ENCODE measurements at regions not wholly inside any gene's neighbourhood (a gene's known extent, or its start where the extent isn't known, plus 50 kb on each side); places are given as distances from the start of the nearest gene placed in this dataset.

GRCh38 chr2:172285010-172285621 is 142.3 kb upstream of the ITGA6 start:
- ATAC-seq: peak; percentile 47

GRCh38 chr2:172285760-172286159 is 141.6 kb upstream of the ITGA6 start:
- ATAC-seq: no peak
- TF ChIP-seq ZFP30 (CRISPR knock-in tag; IDR thresholded peaks at IDR 0.05) (no peak), OSR1 (CRISPR knock-in tag; IDR thresholded peaks at IDR 0.05) (no peak), PPARA (CRISPR knock-in tag; IDR thresholded peaks at IDR 0.05; ENCODE audit: borderline replicate concordance) (no peak), ZNF8 (CRISPR knock-in tag; IDR thresholded peaks at IDR 0.05) (no peak), ZC3H10 (CRISPR knock-in tag; IDR thresholded peaks at IDR 0.05) (no peak), POU6F1 (CRISPR knock-in tag; IDR thresholded peaks at IDR 0.05; ENCODE audit: borderline replicate concordance, low read depth) (no peak), ZNF70 (CRISPR knock-in tag; IDR thresholded peaks at IDR 0.05) (no peak), GLIS3 (CRISPR knock-in tag; IDR thresholded peaks at IDR 0.05) (no peak), BACH2 (CRISPR knock-in tag; IDR thresholded peaks at IDR 0.05; ENCODE audit: borderline replicate concordance) (no peak), PATZ1 (CRISPR knock-in tag; IDR thresholded peaks at IDR 0.05; ENCODE audit: borderline replicate concordance) (no peak), CREB5 (CRISPR knock-in tag; IDR thresholded peaks at IDR 0.05; ENCODE audit: low read depth) (no peak)

More at GRCh38 chr2:172285010-172285621, 142.3 kb upstream of the ITGA6 start:
- TF ChIP-seq CSDC2 (CRISPR knock-in tag; IDR thresholded peaks at IDR 0.05): no peak
- TF ChIP-seq OSR1 (CRISPR knock-in tag; IDR thresholded peaks at IDR 0.05): no peak
- no peak for TF ChIP-seq ZNF8 (CRISPR knock-in tag; IDR thresholded peaks at IDR 0.05)
- no peak for TF ChIP-seq POU6F1 (CRISPR knock-in tag; IDR thresholded peaks at IDR 0.05; ENCODE audit: borderline replicate concordance, low read depth)
- TF ChIP-seq CREB5 (CRISPR knock-in tag; IDR thresholded peaks at IDR 0.05; ENCODE audit: low read depth): no peak
- no peak for TF ChIP-seq BACH2 (CRISPR knock-in tag; IDR thresholded peaks at IDR 0.05; ENCODE audit: borderline replicate concordance)
- TF ChIP-seq CSRNP3 (CRISPR knock-in tag; IDR thresholded peaks at IDR 0.05): no peak
- TF ChIP-seq ZNF565 (CRISPR knock-in tag; conservative IDR thresholded peaks at IDR 0.05; ENCODE audit: low read depth): no peak
- no peak for TF ChIP-seq ZFP30 (CRISPR knock-in tag; IDR thresholded peaks at IDR 0.05)
- TF ChIP-seq SNAI2 (CRISPR knock-in tag; IDR thresholded peaks at IDR 0.05): no peak
- TF ChIP-seq ZC3H10 (CRISPR knock-in tag; IDR thresholded peaks at IDR 0.05): no peak
- no peak for TF ChIP-seq TSHZ2 (CRISPR knock-in tag; IDR thresholded peaks at IDR 0.05)
- no peak for TF ChIP-seq TOX (CRISPR knock-in tag; IDR thresholded peaks at IDR 0.05; ENCODE audit: borderline replicate concordance)
- TF ChIP-seq ZNF70 (CRISPR knock-in tag; IDR thresholded peaks at IDR 0.05): no peak
- TF ChIP-seq ISL1 (CRISPR knock-in tag; IDR thresholded peaks at IDR 0.05): no peak
- no peak for TF ChIP-seq TCF4 (CRISPR knock-in tag; IDR thresholded peaks at IDR 0.05; ENCODE audit: borderline replicate concordance)

Measured in SK-N-SH treated with all-trans-retinoic acid at 6 μM for 48 hours (cell line).